Liver (tissue), 3 donors: ENCODE measurements at regions not wholly inside any gene's neighbourhood (a gene's known extent, or its start where the extent isn't known, plus 50 kb on each side); places are given as distances from the start of the nearest gene placed in this dataset.

ENCODE experiments used
- ATF3 ChIP-seq: IDR thresholded peaks from 2 replicates; pipeline ENCODE4 v1.6.1; 2016; ENCODE audit warnings: antibody characterized with exemption
- CTCF ChIP-seq: fragments of 150-350 bp; IDR thresholded peaks from 2 replicates; pipeline ENCODE4 v1.5.1; 2017; ENCODE audit warnings: improper control_type of control experiment, low read depth, low read length; ENCODE audit not compliant: missing input control
- HNF4A ChIP-seq, 2 donors: conservative IDR thresholded peaks; 2 replicates each; pipeline ENCODE4 v1.6.1; 2016; ENCODE audit warnings: antibody characterized with exemption in 2 of 2, mild to moderate bottlenecking in 2 of 2
- MAX ChIP-seq: IDR thresholded peaks from 2 replicates; pipeline ENCODE4 v1.6.1; 2016; ENCODE audit warnings: antibody characterized with exemption
- RAD21 ChIP-seq, 2 donors: IDR thresholded peaks; 2 replicates each; pipeline ENCODE4 v1.6.1; 2016; ENCODE audit warnings: antibody characterized with exemption in 2 of 2, mild to moderate bottlenecking in 2 of 2
- REST ChIP-seq: IDR thresholded peaks from 2 replicates; pipeline ENCODE4 v1.6.1; 2016; ENCODE audit warnings: antibody characterized with exemption, mild to moderate bottlenecking
- SP1 ChIP-seq: IDR thresholded peaks from 2 replicates; pipeline ENCODE4 v1.6.1; 2018; ENCODE audit warnings: antibody characterized with exemption, mild to moderate bottlenecking
- TAF1 ChIP-seq: conservative IDR thresholded peaks from 2 replicates; pipeline ENCODE4 v1.6.1; 2016; ENCODE audit warnings: antibody characterized with exemption, mild to moderate bottlenecking
- YY1 ChIP-seq: IDR thresholded peaks from 2 replicates; pipeline ENCODE4 v1.6.1; 2016; ENCODE audit warnings: antibody characterized with exemption, mild to moderate bottlenecking
- donor health status: healthy.
- donor health status: healthy.

- TF ChIP-seq CTCF: no peak
- no peak for TF ChIP-seq SP1
- TF ChIP-seq YY1: no peak
- no peak for TF ChIP-seq ATF3
- TF ChIP-seq MAX: no peak
- TF ChIP-seq TAF1: no peak
- no peak for TF ChIP-seq RAD21 (IDR thresholded peaks at IDR 0.05)
- TF ChIP-seq REST: no peak
- TF ChIP-seq HNF4A (conservative IDR thresholded peaks at IDR 0.05): no peak
Observed at GRCh38 chr1:213573648-213574009, 414.1 kb upstream of the PROX1 start.
